HT-29 (cell line): ENCODE measurements at regions not wholly inside any gene's neighbourhood (a gene's known extent, or its start where the extent isn't known, plus 50 kb on each side); places are given as distances from the start of the nearest gene placed in this dataset.

Experiments used
- DNase-seq: peaks from one replicate; pipeline ENCODE4 v3.0.0-alpha.2; 2015; ENCODE audit warnings: low spot score

DNA sequence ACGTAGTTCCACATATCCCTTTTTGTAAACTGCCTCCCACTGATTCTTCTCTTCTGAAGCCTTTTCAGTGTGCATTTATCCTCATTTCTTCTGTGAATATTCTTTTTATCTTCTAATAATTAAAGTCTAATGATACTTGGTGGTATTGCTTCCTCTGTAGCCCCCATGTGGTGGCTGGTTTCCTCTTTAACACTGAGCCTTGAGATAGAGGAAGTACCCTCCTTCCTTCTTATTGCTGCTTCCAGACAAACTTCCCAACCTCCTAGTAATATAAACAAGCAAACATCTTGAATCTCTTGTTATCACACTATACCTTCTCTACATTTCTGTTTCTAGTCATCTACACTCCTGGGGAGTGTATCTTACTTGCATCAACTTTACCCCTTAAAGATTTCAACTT, 310.5 kb upstream of the GIMD1 start:
- DNase-seq: no peak

DNA sequence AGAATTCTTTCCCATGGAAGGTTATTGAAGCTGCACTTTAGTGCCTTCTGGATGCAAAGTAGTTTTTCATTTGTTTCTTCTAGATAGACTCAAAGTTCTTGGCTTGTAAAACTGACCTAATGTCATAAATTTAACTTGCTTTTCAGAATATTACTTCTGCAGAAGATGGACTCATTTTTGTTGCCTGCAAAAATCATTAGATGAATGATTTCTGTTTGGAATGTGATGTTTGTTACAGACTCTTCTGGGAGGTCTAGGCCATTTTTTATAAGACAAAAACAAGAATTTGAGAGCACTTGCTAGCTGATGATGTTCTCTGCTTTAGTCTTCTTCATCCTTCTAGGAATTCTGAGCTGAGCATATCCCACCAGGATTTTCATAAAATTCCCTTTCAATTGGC, 308.6 kb upstream of the GIMD1 start:
- no peak for DNase-seq

DNA sequence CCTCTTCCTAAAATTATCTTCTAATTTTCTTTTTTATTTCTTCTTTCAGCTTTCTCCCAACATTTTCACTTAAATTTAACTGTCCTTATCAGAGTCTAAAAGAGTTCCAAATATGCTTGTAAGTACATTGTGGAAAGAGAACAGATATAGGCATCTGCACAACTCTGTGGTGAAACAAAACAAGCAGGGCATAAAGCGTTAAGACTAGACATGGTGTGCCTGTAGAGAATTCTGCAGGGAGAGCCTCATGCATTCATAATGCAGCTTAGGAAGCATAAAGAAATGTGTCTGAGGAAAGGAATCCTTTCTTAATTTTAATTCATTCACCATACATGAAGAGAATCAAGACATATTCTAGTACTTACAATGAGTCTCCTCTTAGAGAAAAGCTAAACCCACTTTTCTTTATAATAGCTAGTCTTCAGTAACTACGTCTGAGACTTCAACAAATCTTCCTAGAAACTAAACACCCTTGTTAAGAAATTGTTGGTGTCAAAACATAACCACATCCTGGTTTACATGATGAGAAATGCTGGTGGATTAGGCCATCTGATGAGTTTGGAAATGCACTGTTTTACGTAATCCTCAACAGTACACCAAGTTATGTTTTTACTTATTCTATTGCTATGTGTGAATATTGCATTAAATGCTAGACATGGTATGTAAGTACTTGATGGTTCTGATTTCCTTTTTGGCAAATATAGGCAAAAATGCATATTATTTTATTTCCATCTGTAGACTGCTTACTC, 307.8 kb upstream of the GIMD1 start:
- no peak for DNase-seq

DNA sequence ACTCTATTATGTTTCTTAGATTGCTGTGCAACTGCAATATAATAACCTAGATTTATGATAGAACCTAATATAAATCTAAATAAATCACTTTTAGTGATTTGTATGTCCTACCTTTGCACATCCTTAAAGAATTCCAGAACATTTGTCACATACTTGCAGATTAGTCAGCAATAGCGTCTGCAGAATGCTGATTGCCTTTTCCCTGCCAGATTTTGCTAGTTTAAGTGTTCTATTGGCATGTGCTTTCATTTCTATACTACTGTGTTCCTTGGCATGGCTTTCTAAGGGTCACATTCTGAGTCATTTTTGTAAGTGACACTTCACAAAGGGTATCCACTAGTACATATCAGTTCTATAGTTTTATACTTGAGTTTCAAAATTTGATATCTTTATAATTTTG, 303.1 kb upstream of the GIMD1 start:
- DNase-seq: no peak

DNA sequence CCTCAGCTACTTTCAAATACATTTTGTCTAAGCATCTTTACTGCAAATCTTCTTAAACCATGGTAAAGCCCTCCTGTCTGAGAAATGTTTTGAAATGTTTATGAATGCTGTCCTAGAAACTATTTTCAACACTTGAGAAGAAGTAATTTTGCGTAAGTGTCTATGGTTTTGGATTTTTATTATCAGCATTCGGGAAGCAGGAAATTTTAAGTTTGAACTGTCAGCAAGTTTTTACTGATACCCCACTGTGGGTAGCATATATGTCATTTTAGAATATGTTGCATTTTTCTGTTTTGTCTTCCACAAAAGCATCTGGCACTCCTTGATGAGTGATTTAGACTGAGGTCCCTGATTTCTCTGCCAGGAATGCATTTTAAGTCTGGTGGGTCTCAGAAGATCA, 302.4 kb upstream of the GIMD1 start:
- DNase-seq: no peak

DNA sequence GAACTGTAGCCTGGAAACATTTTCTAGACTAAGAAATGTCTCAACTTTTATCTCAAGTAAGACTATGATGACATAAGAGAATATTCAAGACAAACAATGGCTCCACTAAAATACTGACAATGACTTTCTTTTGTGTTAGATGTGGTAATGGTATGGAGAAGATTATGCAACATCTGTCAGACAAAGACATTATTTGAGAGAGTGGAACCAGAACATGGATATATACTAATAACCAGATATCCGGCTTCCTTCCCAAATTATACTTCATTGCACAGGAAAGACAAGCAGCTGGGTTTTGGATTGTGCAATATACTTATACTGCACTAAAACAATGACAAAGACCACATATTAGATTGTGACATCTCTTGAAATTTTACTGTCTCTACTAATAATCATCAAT, 290.8 kb upstream of the GIMD1 start:
- DNase-seq: no peak

DNA sequence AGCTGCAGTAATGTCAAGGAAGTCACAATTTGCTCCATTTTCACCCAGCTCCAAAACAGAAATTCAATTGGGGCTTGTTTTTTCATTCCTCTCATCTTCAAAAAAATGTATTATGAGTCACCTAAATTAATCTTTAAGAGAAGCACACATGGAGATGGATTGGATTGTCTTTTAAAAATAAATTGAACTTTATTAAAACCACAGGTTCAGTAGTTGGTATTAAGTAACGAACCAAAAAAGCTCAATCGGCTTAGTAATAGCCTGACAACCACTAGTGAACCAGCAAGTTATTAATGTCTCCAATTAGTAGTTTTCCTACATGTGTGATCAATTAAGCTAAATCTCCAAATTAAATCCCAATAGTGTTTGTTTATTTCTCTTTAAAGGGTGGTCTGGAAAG, 283.5 kb upstream of the GIMD1 start:
- no peak for DNase-seq

DNA sequence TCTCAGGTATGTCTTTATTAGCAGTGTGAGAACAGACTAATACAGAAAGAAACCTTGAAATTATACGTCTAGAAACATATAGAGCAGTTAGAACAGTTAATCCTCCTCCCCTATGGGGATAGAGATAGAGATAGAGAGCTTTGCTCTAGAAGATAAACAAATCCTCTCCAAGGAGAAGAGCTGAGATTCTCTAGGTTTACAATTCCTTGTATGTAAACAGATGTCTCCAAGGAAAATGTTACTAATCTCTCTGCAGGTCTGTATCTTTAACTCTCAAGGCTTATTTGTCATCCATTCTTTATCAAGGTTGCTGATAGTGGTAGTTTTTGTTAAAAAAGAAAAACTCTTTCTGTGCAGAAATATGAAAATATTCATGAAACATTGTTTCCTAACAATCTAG, 282.1 kb upstream of the GIMD1 start:
- no peak for DNase-seq

DNA sequence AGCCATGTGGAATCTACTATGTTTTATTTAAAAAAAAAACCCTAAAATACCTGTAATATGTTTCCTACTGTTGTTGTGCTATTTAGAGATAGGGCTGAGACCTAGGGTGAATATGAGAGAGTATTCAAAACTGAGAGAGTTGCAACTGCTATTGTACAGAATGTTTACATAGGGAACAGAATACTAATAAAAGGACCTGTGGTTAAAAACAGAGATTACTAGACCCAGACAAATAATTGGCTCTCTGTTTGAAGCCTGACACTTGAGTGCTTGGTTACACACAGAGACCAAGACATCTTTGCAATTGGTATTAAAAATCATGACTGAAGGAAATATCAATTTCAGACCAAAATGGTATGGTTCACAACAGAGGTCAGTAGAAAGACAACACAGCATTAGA, 278.9 kb upstream of the GIMD1 start:
- DNase-seq: no peak

DNA sequence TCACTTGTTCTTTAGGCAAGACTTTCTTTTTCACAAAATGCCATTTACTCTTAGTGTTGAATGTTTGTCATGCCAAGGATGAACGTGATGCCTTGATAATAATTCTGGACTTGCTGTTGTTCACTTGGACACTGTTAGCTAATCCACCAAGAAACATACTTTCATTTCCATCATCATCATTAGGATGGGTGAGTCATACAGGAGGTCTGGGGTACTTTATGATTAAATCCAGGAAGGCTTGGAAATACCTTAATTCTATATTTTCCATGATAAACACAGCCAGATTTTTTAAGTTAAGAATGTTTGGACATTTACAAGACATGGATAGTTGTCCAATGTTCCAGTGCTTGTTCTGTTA, 260.7 kb upstream of the GIMD1 start:
- DNase-seq: no peak

DNA sequence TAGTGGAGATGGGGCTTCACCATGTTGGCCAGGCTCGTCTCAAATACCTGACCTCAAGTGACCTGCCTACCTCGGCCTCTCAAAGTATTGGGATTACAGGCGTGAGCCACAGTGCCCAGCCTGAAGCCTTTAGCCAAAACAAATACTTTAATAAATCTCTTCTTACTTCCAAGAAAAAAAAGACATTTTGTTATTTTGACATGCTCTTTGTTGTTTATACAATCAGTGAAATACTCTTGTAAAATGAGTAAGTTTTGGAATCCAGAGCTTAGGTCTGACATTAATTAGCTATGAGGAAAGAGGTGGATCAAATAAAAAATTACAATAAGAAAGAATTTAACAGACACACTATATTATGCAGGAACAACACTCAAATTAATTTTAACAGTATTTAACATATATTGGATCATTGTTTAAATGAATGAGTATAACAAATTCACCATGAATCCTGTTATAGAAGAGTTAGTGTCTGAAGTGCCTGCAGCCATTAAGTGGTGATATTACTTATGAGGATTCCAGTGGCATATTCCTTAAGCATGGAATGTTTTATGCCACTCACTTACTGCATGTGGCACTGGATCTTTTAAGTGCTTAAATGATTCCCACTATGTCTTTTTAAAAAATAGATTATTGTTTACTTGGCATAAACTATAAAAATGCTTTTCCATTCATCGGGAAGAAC, 260.1 kb upstream of the GIMD1 start:
- DNase-seq: no peak

DNA sequence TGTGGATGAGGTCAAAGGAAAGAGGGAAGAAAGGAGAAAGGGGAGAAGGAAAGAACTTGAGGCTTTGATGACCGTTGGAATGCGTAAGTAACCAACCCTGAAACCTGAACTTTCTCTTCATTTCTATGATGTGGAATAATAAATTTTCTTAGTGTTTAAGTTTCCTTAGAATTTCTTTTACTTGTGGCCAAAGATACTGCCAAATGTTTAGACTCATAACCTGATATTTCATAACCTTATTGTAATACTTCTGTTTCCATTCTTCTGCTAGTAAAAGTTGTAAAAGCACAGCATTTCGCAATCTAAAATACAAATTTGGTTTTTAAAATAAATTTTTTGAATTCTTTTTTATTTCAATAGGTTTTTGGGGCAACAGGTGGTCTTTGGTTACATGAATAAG, 258.5 kb upstream of the GIMD1 start:
- no peak for DNase-seq

DNA sequence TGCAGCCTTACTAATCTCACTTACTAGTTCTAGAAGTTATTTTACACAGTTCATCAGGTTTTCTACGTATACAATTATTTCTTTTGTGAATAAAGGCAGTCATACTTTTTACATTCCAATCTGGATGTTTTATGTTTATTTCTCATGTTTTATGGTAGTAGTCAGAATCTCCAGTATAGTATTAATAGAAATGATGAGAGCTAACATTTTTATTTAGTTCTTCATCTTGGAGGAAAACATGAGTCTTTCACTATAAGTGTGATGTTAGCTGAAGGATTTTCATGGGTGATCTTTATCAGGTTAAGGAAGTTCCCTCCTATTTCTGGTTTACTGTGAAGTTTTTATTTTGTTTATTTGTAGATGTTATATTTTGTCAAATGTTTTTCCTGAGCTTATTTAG, 256.1 kb upstream of the GIMD1 start:
- DNase-seq: no peak

DNA sequence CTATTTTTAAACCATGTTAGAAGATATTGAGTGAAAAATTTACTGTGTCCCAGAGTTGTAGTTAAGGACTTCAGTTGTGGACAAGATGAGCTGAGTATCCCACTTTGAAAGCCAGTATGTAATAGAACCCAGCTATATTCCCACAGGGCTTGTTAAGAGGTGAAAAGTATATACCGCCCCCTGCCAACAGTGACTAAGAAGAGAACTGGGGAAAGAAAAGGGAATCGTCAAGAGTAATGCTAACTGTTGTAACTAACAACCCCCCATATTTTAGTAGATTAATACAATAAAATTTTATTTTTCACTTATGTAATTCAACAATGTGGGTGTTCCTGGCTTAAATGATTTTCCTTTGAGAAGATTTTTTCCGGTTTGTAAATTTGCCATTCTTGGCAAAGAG, 250.4 kb upstream of the GIMD1 start:
- no peak for DNase-seq

DNA sequence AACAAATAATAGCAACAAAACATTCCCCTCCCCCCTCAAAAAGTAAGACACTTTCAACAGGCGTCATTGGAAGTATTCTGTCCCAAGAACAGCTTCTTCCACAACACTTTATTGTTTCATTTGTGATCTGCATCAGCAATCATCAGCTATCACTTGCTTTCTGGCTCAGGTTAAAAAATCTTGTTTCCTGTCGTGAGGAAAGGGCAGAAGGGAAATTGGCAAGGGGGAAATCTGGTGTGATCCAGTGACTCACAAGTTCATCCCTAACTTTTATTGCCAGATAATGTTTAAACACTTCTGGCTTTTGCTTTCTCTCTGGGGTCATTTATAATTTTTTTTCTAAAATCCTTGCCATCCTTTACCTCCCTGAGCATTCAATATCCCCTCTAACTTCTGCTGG, 247.4 kb upstream of the GIMD1 start:
- no peak for DNase-seq

DNA sequence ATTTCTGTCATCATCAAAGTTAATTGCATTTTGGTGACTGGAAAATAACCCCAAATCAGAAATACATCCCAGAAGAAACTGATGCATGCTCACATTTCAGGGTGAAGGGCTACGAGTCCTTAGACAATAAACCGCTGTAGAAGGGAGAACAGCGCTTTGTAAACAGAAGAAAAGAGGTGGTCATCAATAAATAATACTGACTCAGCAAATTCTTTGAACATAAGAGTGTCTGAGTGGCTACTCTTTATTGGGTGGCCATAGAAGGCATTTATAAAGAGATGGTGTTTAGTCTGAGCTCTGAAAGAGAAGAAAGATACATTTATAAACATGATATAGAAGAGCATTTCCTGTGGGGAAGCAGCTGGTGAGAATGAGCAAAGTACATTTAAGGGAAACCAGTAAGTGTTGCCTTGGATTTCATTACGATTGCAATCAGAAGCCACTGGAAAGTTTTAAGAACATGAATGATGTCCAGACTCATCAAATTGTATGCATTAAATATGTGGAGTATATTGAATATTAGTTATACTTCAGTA, 246.9 kb upstream of the GIMD1 start:
- DNase-seq: no peak

DNA sequence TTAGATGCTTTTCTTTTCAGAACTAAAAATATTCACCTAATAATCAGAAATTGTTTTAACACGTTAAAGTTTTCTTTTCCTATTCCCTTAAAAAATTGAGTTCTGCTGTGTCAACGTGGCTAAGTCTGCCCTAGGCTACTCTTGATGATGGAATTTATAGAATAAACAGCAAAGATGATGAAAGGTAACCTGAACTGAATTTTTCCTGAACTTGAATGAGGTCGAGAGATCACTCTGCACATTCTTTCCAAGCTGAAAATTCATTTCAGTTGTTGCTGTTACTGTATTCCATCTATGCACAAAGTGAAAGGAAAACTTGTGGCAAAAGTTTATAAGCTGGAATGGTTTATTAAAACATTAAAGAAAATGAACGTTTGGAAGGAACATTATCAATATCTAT, 245.9 kb upstream of the GIMD1 start:
- no peak for DNase-seq

DNA sequence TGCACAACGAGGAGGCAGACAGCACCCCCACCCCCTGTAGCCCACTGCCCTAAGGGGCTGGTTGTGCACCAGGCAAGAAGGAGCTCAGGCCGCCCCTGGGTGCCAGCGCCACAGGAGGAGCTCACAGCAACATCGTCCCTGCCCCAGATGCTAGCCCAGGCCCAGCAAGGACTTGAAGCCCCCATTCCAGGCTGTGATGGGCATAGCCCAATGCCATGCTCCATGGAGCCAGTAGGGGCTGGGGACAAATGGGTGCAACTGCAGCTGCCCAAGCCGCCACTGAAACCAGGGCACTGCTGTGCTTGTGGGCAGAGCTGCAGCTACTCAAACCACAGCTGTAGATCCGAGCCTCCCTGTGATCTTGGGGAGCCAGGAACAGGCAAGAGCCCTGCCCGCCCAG, 241.3 kb upstream of the GIMD1 start:
- no peak for DNase-seq

DNA sequence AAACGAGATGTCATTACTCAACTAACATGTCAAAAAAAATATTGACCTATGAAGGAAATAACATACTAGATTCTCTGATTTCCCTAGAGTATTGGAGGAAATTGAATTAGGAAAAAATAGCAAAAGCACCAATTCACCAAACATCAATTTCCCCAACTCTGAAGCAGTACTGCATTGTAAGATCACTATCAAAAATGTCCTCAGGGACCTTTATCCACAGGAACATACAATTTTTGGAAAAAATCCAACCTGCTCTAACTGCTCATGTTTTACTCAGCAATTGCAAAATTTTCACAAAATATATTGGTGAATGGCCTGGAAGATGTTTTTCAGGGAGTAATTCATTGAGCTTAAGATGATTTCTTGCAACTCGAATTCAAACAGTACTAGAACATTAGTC, 239.0 kb upstream of the GIMD1 start:
- DNase-seq: no peak

DNA sequence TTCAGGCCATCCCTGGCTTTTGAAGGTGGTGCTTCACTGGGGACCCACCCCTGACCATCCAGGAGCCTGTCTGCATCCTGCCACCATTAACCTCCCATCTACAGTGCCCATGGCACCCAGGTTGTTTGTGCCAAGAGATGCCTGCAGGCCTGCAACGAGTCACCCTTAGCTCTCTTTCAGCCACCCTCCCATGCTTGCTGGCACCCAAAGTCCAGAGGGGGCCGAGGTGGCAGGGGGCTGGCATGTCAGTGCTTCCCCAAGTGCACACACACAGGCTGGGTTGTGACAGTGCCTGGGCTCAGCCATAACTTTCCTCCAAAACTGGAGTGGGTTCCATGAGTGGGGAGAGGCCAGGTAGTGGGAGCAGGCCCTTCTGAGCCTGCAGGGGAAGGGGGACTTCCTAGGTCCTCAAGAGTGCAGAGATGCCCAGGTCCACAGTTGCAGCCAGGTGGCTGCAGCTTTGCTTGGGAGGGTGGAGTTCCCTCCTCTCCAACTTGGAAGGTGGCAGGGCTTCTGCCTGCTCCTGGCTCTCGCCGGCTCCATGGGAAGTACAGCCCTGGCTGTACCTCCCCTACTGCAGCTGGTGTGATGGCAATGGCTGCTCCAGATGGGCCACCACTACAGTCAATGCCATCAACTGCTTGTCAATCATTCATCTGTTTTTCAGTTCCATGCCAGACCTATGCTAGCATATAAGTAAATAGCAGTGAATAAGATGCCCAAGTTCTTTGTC, 235.9 kb upstream of the GIMD1 start:
- no peak for DNase-seq

DNA sequence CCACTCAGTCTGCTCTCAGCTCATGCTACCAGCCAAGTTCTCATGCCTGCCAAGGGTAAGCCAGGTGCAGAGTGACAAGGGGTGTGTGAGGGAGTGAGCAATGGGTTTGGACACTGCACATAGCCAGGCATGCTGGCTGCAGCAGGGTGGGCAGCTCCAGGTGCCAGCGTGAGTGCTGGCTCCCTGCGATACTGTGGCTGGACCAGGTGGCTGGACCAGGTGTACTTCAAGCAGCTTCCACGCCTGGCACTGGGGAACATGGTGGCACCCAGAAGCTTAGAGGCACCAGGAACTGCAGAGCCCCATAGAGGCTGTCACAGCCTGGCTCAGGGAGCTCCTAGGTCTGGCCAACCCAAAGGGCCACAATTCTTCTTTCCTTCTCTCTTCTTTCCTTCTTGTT, 234.9 kb upstream of the GIMD1 start:
- no peak for DNase-seq

DNA sequence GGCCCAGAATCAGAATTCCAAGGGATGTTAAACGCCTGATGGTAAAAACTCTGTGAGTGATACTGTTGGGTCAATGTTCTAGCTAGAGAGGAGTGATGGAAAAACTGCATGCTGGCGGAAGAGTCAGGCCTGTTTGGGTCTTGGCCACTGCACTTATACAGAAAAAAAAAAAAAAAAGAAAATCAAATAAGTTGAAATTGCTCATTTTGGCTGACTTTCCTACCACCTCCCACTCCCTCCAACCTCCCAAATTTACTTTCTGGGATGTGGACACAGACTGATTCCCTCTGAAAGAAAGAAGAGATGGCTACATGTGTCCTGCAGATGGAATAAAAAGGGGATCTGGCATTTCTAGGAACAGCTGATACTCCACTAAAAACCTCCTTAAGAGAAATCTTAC, 234.1 kb upstream of the GIMD1 start:
- no peak for DNase-seq

DNA sequence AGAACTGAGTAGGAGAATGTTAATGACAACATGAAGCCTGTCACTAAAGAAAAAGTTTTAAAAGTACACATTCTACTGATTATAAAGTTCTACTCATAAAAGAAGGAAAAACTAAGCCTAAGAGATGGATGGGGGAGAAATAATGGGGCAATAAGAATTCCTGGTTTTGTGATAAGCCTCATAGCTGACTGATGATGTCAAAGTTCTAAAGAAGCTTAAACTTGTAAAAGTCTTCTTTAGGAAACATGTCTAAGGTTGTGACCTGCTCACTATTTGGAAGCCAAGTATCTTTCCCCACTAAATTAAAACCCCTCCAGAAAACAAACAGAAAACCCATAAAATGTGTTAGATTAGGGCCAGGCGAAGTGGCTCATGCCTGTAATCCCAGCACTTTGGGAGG, 232.9 kb upstream of the GIMD1 start:
- DNase-seq: no peak
